NCI-H69 (cell line): ENCODE measurements at regions not wholly inside any gene's neighbourhood (a gene's known extent, or its start where the extent isn't known, plus 50 kb on each side); places are given as distances from the start of the nearest gene placed in this dataset.

Experiments used
- DNase-seq: peaks from one replicate; lab custom pipeline; 2025; lab: John Stamatoyannopoulos, UW

DNA sequence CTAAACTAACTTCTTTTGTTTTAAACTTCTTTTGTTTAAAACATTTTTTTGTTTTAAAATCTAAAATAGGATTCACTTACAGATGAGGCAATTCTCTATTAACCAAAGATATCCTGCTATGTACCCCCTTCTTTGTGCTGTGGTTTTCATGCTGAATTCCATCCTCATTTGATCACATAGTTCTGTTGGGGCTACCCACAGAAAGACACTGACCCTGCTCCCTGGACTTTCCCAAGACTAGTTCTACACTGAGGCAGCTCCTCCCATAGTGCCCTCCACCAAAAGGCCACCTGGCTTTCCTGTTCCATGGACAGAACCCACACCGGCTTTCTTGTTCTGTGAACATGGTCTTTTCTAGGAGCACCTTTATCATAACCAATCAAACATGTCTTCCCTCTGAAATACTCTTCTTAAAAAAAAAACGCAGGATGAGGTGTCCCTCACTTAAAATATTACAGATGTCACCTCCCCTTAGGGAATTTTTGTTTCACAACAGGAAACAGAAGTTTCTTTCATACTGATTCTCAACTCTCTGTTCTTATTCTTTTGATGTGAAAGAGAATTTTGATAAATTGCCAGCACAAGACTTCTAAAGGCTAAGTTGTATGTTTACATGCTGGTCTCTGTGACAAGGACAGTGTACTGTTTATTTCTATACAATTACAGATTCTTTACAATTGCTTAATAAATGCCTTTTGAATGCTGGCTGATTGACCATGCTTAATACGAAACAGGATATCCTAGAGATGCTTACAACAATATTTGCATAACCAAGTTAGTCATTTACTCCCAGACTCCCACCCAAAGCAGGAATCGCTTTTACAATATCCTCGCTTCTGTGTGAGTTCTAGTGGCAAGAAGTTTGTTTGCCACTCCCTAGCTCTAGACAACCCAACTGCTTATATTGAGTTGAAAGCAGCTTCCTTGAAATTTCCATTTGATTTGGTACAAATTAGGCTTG lies 300.4 kb downstream of the DTWD2 start:
- no peak for DNase-seq

- DNase-seq, result no peak
Observed at GRCh38 chr5:118687100-118687499, 301.2 kb downstream of the DTWD2 start.

- no peak for DNase-seq
Observed at GRCh38 chr5:118681655-118682054, 306.7 kb downstream of the DTWD2 start.

- DNase-seq, result peak; percentile 43
Observed at GRCh38 chr5:118679264-118679940, 308.9 kb downstream of the DTWD2 start.

DNA sequence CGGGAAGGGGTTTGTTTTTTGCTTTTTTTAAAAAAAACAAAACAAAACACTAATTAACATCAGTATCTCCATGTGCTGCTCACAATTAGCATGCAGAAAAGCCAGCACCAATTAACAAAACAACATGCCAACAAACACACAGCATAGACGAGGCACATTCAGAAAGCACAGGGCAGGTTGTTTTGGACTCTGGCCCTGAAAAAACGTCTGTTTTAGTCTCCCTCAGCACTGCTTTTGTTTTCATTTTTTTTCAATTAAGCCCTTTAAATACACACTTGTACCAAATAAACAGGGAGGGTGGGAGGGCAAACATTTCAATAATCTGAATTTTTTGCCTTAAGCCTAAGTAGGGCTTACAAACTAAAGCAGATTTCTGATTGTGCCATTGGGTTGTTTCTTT lies 309.6 kb downstream of the DTWD2 start:
- peak; percentile 25 for DNase-seq

DNA sequence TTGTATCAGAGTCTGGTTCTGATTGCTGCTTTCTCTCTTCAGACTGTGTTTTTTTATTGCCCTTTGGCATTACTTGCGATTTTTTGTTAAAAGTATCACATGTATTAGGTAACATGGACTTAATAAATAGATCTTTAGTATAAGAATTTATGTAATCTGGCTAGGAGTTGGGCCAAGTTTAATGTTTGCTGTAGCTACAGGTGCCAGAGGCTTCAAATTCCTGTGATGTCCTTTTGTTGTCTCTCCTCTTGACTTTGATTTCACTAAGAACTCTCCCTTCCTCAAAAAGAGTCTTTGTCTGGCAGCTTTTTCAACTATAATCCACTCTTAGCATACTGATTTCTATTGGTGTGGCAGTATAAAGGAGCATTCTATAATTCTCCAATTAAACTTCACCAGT lies 313.1 kb downstream of the DTWD2 start:
- no peak for DNase-seq

- DNase-seq, result no peak
Observed at GRCh38 chr5:118657576-118657975, 330.8 kb downstream of the DTWD2 start.

GRCh38 chr5:118653872-118654271 lies 334.5 kb downstream of the DTWD2 start:
- no peak for DNase-seq

DNA sequence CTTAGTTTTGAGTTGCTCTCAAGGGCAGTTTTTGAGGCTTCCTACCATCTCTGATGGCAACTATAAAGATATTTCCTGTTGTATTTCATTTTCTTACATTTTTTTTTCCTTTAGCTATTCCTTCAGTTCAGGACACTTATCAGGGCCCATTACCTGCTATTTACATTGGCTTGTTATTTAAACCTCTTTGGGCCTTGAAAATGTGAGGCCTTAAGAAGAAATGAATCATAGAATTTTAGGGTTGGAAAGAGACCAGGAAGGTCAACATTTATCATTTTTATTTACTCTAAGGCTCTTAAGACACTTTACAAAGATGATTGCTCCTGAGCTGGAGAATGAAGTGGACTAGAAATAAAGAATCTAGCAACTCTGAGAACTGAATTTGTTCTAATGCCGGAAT lies 335.2 kb downstream of the DTWD2 start:
- DNase-seq, result no peak

GRCh38 chr5:118651002-118651401 lies 337.3 kb downstream of the DTWD2 start:
- DNase-seq, result no peak

GRCh38 chr5:118647587-118647986 lies 340.8 kb downstream of the DTWD2 start:
- DNase-seq, result no peak

- no peak for DNase-seq
Observed at GRCh38 chr5:118646917-118647316, 341.4 kb downstream of the DTWD2 start.

GRCh38 chr5:118637947-118638670 lies 350.2 kb downstream of the DTWD2 start:
- no peak for DNase-seq

- DNase-seq, result peak; percentile 19
Observed at GRCh38 chr5:118628660-118629354, 359.5 kb downstream of the DTWD2 start.

GRCh38 chr5:118620233-118620632 lies 368.1 kb downstream of the DTWD2 start:
- DNase-seq, result peak; percentile 26

DNA sequence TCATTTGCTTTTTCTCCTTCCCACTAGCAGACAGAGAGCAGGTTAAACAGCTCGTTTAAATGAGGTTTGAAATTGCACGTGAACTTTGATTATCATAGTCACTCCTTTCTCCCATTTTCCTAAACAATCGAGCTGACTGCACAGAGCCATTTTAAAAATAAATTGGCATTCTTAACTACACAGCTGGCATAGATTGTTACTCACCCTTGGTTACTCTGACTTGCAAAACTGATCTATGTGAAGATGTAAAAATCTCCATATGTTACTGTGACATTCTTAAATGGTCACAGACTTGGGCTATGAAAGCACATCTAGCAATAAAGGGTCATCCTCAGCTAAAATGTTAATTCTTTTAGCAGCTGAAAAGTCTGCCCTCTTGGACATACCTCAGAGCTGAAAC lies 368.5 kb downstream of the DTWD2 start:
- DNase-seq, result no peak

DNA sequence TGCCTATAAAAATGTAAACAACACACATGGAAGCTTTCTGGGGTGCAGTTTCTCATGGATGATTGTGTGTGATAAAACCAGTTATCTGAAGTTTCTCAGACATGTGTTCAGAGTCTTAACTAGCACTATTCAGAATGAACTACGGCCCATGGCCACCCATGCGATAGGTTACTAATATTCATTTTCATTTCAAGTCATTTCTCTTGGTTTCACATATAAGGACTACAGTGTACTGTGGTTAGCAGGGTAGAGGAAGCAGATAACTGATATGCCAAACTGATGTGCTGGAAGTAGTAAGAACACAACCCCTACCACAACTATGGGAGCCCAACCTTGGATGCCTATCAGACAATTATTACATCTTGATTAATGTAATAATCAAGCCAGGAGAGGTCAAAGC lies 372.1 kb downstream of the DTWD2 start:
- DNase-seq, result no peak

DNA sequence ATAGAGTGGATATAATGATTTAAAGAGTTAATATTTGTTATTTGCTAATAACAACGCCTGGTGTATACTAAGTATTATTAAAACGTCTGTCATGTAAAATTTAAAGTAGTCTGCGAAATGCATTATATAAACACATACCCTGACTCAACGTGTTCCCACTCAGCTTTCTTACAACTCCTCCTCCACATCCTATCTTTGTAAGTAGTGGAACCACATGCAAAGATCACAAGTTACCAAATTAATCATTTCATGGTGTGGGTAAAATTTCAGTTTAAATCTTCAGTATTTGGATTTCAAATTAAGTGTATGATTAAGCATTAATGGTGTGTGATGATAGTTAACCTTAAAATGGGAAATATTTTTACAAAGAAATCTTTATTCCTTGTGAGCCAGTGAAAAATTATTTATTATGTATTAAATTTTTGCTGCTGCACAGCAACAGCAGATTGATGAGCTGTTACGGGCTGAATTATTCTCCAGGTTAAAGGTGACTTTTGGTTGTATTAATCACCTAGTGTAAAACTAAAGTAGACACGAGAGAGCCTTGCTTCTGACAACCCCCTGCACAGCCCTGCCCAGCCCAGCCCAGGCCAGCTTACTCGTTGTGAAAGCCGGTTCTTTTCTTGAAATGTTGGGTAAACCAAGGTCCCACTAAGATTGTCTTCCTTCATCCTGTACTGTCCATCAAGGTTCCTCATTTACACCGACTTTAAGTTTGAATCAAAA lies 373.5 kb downstream of the DTWD2 start:
- DNase-seq, result no peak

GRCh38 chr5:118611332-118611945 lies 376.9 kb downstream of the DTWD2 start:
- peak; percentile 30 for DNase-seq

DNA sequence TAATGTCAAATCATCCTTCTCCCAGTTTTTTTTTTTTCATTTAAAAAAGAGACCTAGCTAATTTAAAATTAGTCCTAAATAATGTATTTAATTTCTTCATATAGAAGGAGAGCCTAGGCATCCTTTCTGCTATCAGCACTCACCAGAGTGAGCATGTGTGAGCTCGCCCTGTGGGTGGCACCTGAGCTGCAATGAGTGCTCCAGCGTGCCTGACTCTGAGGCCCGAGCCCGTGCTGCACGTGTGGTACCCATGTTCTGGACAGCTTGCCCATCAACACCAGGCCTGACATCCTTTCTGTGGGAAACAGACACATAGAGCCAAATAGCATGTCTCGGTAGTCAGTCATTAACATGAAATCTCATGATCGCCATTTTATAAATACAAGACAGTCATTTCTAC lies 381.4 kb downstream of the DTWD2 start:
- DNase-seq, result no peak

DNA sequence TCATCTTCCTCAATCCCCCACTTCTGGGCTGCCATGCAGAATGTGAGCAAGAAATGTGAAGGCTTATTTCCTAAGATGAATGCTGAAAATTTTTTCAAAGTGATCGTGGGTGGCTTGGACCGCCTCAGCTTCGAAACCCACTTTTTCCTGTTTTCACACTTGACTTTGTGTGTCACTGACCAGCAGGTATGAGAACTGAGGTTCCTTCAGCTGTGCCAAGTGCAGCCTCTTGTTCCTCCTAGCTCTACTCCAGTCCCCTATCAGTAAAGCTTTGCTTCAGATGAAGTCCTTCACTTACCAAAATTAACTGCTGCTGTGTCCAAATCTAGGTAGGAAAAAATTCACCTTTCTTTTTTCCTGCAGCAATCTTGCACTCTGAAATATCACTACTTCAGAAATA lies 382.6 kb downstream of the DTWD2 start:
- DNase-seq, result no peak
